ENCODE measurements at regions not wholly inside any gene's neighbourhood (a gene's known extent, or its start where the extent isn't known, plus 50 kb on each side); places are given as distances from the start of the nearest gene placed in this dataset.

GRCh38 chr7:41326616-41327015, 376.3 kb downstream of the INHBA start:
- H4K20me1 ChIP-seq (ENCODE audit: insufficient read depth): no peaks in the 10 kb centered on the region
- no peaks in the 10 kb centered on the region for H3K27me3 ChIP-seq (ENCODE audit: insufficient read depth)
- no peak overlapping the region for H3K4me3 ChIP-seq (ENCODE audit: low read depth in 2 of 2, low read length in 1 of 2)
- DNase-seq: no peak
- no peaks in the 10 kb centered on the region for H3K9me3 ChIP-seq
- CTCF ChIA-PET: no interaction called here
- no peak overlapping the region for H3K4me2 ChIP-seq
- no peaks in the 10 kb centered on the region for H3K9me2 ChIP-seq
- WGBS (ENCODE audit: low lambda C conversion rate): 58% methylated on average over 1 of the region's 1 CpG
- no peak overlapping the region for H3K9ac ChIP-seq
- TF ChIP-seq CHD2 (IDR thresholded peaks at IDR 0.05; ENCODE audit: low read length, partially characterized antibody) (no peak), IRF3 (IDR thresholded peaks at IDR 0.05; ENCODE audit: low read depth, low read length) (no peak), RXRA (IDR thresholded peaks at IDR 0.05; ENCODE audit: borderline replicate concordance, low read depth) (no peak), SMC3 (IDR thresholded peaks at IDR 0.05; ENCODE audit: low read depth, low read length) (no peak), FOSL2 (IDR thresholded peaks at IDR 0.05; ENCODE audit: borderline replicate concordance, low read depth) (no peak)
- peaks cover 8% of the 10 kb centered on the region for H3F3A ChIP-seq (replicated peaks; ENCODE audit: insufficient read depth)
- POLR2A ChIA-PET: no interaction called here
- no peak overlapping the region for H2AFZ ChIP-seq (ENCODE audit: low read depth)
- H3K27ac ChIP-seq (ENCODE audit: low read depth in 2 of 2, low read length in 1 of 2): no peak overlapping the region
- no peaks in the 10 kb centered on the region for H3K36me3 ChIP-seq (replicated peaks in 1 of 2; ENCODE audit: control insufficient read depth in 1 of 2, insufficient read depth in 2 of 2, low read length in 1 of 2)
- H3K4me1 ChIP-seq (ENCODE audit: control insufficient read depth in 1 of 2, insufficient read depth in 2 of 2, low read depth in 1 of 2, low read length in 1 of 2): peaks cover 9 to 15% of the 10 kb centered on the region in 2 experiments; a peak in 2 of 4 replicates
- no peaks in the 10 kb centered on the region for H3K79me2 ChIP-seq (ENCODE audit: insufficient read depth)

- 38% methylated on average over 3 of the region's 3 CpGs for WGBS (ENCODE audit: low lambda C conversion rate)
These were observed 379.1 kb downstream of the INHBA start for GRCh38 chr7:41323806-41324205.

More at GRCh38 chr7:41323806-41324205, 379.1 kb downstream of the INHBA start:
- H3K27ac ChIP-seq (ENCODE audit: low read depth in 2 of 2, low read length in 1 of 2): peak overlapping the region in 1 of 2 experiments; percentile 26; a peak in 1 of 4 replicates
- H4K20me1 ChIP-seq (ENCODE audit: insufficient read depth): no peaks in the 10 kb centered on the region
- no peaks in the 10 kb centered on the region for H3K79me2 ChIP-seq (ENCODE audit: insufficient read depth)
- H2AFZ ChIP-seq (ENCODE audit: low read depth): peak overlapping the region; percentile 79; the same call in 1 of the 2 replicates
- H3F3A ChIP-seq (replicated peaks; ENCODE audit: insufficient read depth): peaks cover 8% of the 10 kb centered on the region
- ChIA-PET CTCF (interaction anchor here (1.2 kb wide), 1 partner anchor 10 kb away, joined by 3 read pairs; no protein-coding TSS in a partner anchor), POLR2A (no interaction called here)
- H3K4me3 ChIP-seq (ENCODE audit: low read depth in 2 of 2, low read length in 1 of 2): no peak overlapping the region
- H3K4me2 ChIP-seq: peak overlapping the region; percentile 4; the same call in 1 of the 2 replicates
- H3K9me2 ChIP-seq: no peaks in the 10 kb centered on the region
- TF ChIP-seq RCOR1 (IDR thresholded peaks at IDR 0.05; ENCODE audit: low read length) (no peak), FOXM1 (IDR thresholded peaks at IDR 0.05; ENCODE audit: low read depth) (no peak), EZH2phosphoT487 (IDR thresholded peaks at IDR 0.05; ENCODE audit: borderline replicate concordance, low read depth) (no peak), JUND (IDR thresholded peaks at IDR 0.05) (no peak), ZBTB33 (IDR thresholded peaks at IDR 0.05; ENCODE audit: borderline replicate concordance, low read depth) (no peak), POLR2AphosphoS5 (IDR thresholded peaks at IDR 0.05; ENCODE audit: low read depth, low read length) (no peak), ELF1 (IDR thresholded peaks at IDR 0.05) (no peak), MAX (IDR thresholded peaks at IDR 0.05; ENCODE audit: low read depth) (no peak), RXRA (IDR thresholded peaks at IDR 0.05; ENCODE audit: borderline replicate concordance, low read depth) (no peak), PBX3 (IDR thresholded peaks at IDR 0.05) (no peak), USF2 (IDR thresholded peaks at IDR 0.05; ENCODE audit: borderline replicate concordance, low read depth, low read length) (no peak)
- H3K9me3 ChIP-seq: no peaks in the 10 kb centered on the region
- no peaks in the 10 kb centered on the region for H3K27me3 ChIP-seq (ENCODE audit: insufficient read depth)
- H3K36me3 ChIP-seq (replicated peaks in 1 of 2; ENCODE audit: control insufficient read depth in 1 of 2, insufficient read depth in 2 of 2, low read length in 1 of 2): no peaks in the 10 kb centered on the region
- peaks cover 9 to 13% of the 10 kb centered on the region in 2 experiments; a peak in 2 of 4 replicates for H3K4me1 ChIP-seq (ENCODE audit: control insufficient read depth in 1 of 2, insufficient read depth in 2 of 2, low read depth in 1 of 2, low read length in 1 of 2)
- no peak for DNase-seq
- no peak overlapping the region for H3K9ac ChIP-seq

Data from SK-N-SH (cell line).